Thyroid gland (tissue), 4 donors: ENCODE measurements at regions not wholly inside any gene's neighbourhood (a gene's known extent, or its start where the extent isn't known, plus 50 kb on each side); places are given as distances from the start of the nearest gene placed in this dataset.
"Not testable (repeated sequence)": the region's sequence is repeated elsewhere in the genome, so short reads cannot be mapped to it uniquely, and the experiment has no call there.

Source experiments
- DNase-seq, 2 donors: peaks; one replicate each; pipeline ENCODE4 v3.0.0-alpha.2; 2019
- H3K27ac ChIP-seq, 3 donors: fragments of 200-600 bp; sonication (generic); 1 replicate in 2 of 3; 2 replicates in 1 of 3; pipeline ENCODE4 v1.5.1; 2016 to 2019; ENCODE audit warnings: mild to moderate bottlenecking in 1 of 3, moderate library complexity in 1 of 3
- H3K27me3 ChIP-seq: fragments of 200-600 bp; sonication (generic); one replicate; pipeline ENCODE4 v1.5.1; 2019
- H3K36me3 ChIP-seq, 2 donors: fragments of 200-600 bp; sonication (generic); one replicate each; pipeline ENCODE4 v1.5.1; 2016 to 2019
- H3K4me1 ChIP-seq, 2 donors: fragments of 200-600 bp; sonication (generic); one replicate each; pipeline ENCODE4 v1.5.1; 2017 to 2019
- H3K4me3 ChIP-seq, 3 donors: fragments of 200-600 bp; sonication (generic); replicated peaks in 1 of 3; 1 replicate in 2 of 3; 2 replicates in 1 of 3; pipeline ENCODE4 v1.5.1; 2016; ENCODE audit warnings: mild to moderate bottlenecking in 1 of 3
- H3K9me3 ChIP-seq: fragments of 200-600 bp; sonication (generic); one replicate; pipeline ENCODE4 v1.5.1; 2017
- POLR2A ChIP-seq, 2 donors: fragments of 450-650 bp; IDR thresholded peaks; one replicate each; pipeline ENCODE4 v1.6.1; 2017; ENCODE audit warnings: antibody characterized with exemption in 2 of 2, mild to moderate bottlenecking in 2 of 2, moderate library complexity in 1 of 2
- WGBS, 2 donors: methylation state at CpG; one replicate each; pipeline ENCODE4 v1.1.5; 2017; 5-methylcytosine and 5-hydroxymethylcytosine counted together
- intact Hi-C: fragments of 100-400 bp; cut with DNase I; formaldehyde crosslinking; loops from one replicate; pipeline ENCODE4 v1.15.1; 2023
- TF ChIP-seq, protein P1 (sequence below), 6 experiments: fragments of 200-600 bp in 3 of 6; fragments of 450-650 bp in 3 of 6; sonication (generic) in 3 of 6; IDR thresholded peaks; one replicate each; pipeline ENCODE4 v1.5.1; 2016 to 2019; ENCODE audit warnings: antibody characterized with exemption in 6 of 6, mild to moderate bottlenecking in 2 of 6, inconsistent platforms in 1 of 6, moderate library complexity in 1 of 6

- no peaks in the 10 kb centered on the region for H3K9me3 ChIP-seq
- no peaks in the 10 kb centered on the region for H3K4me1 ChIP-seq
- H3K27me3 ChIP-seq, result no peaks in the 10 kb centered on the region
- H3K4me3 ChIP-seq, result no peak overlapping the region
- 97 to 100% methylated on average over 1 of the region's 1 CpG for WGBS, 2 donors
- no peaks in the 10 kb centered on the region for H3K36me3 ChIP-seq
- TF ChIP-seq POLR2A (IDR thresholded peaks at IDR 0.05), result no peak
- TF ChIP-seq, protein P1, sequence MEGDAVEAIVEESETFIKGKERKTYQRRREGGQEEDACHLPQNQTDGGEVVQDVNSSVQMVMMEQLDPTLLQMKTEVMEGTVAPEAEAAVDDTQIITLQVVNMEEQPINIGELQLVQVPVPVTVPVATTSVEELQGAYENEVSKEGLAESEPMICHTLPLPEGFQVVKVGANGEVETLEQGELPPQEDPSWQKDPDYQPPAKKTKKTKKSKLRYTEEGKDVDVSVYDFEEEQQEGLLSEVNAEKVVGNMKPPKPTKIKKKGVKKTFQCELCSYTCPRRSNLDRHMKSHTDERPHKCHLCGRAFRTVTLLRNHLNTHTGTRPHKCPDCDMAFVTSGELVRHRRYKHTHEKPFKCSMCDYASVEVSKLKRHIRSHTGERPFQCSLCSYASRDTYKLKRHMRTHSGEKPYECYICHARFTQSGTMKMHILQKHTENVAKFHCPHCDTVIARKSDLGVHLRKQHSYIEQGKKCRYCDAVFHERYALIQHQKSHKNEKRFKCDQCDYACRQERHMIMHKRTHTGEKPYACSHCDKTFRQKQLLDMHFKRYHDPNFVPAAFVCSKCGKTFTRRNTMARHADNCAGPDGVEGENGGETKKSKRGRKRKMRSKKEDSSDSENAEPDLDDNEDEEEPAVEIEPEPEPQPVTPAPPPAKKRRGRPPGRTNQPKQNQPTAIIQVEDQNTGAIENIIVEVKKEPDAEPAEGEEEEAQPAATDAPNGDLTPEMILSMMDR (IDR thresholded peaks at IDR 0.05), result no peak
- intact Hi-C loops, result no loop called here
- no peak for DNase-seq
- no peak overlapping the region for H3K27ac ChIP-seq
Observed at GRCh38 chr2:167817422-167817821, 430.0 kb downstream of the STK39 start.

- intact Hi-C loops, result no loop called here
- no peaks in the 10 kb centered on the region for H3K36me3 ChIP-seq
- H3K27ac ChIP-seq, result no peak overlapping the region
- no peak for DNase-seq
- no peaks in the 10 kb centered on the region for H3K27me3 ChIP-seq
- H3K9me3 ChIP-seq, result no peaks in the 10 kb centered on the region
- H3K4me3 ChIP-seq, result no peak overlapping the region
- H3K4me1 ChIP-seq, result no peaks in the 10 kb centered on the region
- no peak for TF ChIP-seq POLR2A (IDR thresholded peaks at IDR 0.05)
- TF ChIP-seq, protein P1 (IDR thresholded peaks at IDR 0.05), result no peak
- 16 to 29% methylated on average over 1 of the region's 1 CpG for WGBS, 2 donors
Observed at GRCh38 chr2:167816874-167817290, 430.5 kb downstream of the STK39 start.

- Histone ChIP-seq H3K27me3 (no peaks in the 10 kb centered on the region), H3K4me3 (no peak overlapping the region), H3K27ac (no peak overlapping the region), H3K36me3 (no peaks in the 10 kb centered on the region), H3K9me3 (no peaks in the 10 kb centered on the region), H3K4me1 (no peaks in the 10 kb centered on the region)
- WGBS, 2 donors, result 78% methylated on average over 10 of the region's 10 CpGs
- intact Hi-C loops, result no loop called here
- TF ChIP-seq POLR2A (IDR thresholded peaks at IDR 0.05), result no peak
- TF ChIP-seq, protein P1 (IDR thresholded peaks at IDR 0.05), result no peak
- no peak for DNase-seq
Observed at GRCh38 chr2:167814881-167815718, 432.3 kb downstream of the STK39 start.

- H3K27me3 ChIP-seq, H3K9me3 ChIP-seq, H3K27ac ChIP-seq, intact Hi-C loops, H3K36me3 ChIP-seq, H3K4me3 ChIP-seq, H3K4me1 ChIP-seq, DNase-seq: not testable (repeated sequence)
- 95 to 96% methylated on average over 13 of the region's 13 CpGs for WGBS, 2 donors
Observed at GRCh38 chr2:167814482-167814880, 432.9 kb downstream of the STK39 start.

GRCh38 chr2:167809799-167810198 is 437.6 kb downstream of the STK39 start:
- WGBS, 2 donors, result 88 to 91% methylated on average over 9 of the region's 9 CpGs
- H3K4me3 ChIP-seq, DNase-seq, intact Hi-C loops, H3K9me3 ChIP-seq, H3K4me1 ChIP-seq, H3K27ac ChIP-seq, H3K36me3 ChIP-seq, H3K27me3 ChIP-seq: not testable (repeated sequence)

DNA sequence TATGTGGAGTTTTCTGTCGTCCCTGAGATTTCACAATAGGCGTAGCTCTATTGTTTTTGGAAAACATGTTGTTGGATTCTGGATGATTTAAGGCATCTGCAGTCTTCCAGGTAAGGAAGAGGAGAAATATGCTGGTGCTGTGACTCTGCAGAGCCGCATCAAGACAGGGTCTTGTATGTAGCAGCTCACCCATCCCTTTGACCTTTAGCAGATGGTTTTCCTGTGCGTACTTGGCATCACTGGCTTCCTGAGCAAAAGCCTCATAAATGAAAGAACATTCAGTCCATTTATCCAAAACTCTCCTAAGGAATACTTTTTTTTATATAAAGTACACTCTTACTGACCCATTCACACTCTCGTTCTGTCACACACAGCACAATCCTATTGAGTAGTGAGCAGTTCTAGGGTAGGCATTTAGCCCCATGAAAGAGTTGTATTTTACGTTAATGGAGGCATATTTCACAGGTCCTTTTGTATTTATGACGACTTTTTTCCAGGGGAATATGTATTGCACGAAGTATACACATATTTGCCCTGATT is 443.9 kb downstream of the STK39 start:
- Histone ChIP-seq H3K4me3 (no peak overlapping the region), H3K27ac (no peak overlapping the region), H3K4me1 (no peaks in the 10 kb centered on the region), H3K9me3 (no peaks in the 10 kb centered on the region), H3K27me3 (no peaks in the 10 kb centered on the region), H3K36me3 (no peaks in the 10 kb centered on the region)
- TF ChIP-seq, protein P1 (IDR thresholded peaks at IDR 0.05), result no peak
- TF ChIP-seq POLR2A (IDR thresholded peaks at IDR 0.05), result no peak
- intact Hi-C loops, result no loop called here
- DNase-seq, result no peak
- WGBS, 2 donors, result 86 to 87% methylated on average over 8 of the region's 8 CpGs
